ENCODE measurements at regions not wholly inside any gene's neighbourhood (a gene's known extent, or its start where the extent isn't known, plus 50 kb on each side); places are given as distances from the start of the nearest gene placed in this dataset.

- TF ChIP-seq POLR2AphosphoS5 (IDR thresholded peaks at IDR 0.05) (no peak), CTCF (IDR thresholded peaks at IDR 0.05) (no peak), POLR2A (IDR thresholded peaks at IDR 0.05) (no peak)
Observed at GRCh38 chr11:121938076-121938475, 177.9 kb downstream of the BLID start.
